DND-41 (cell line): ENCODE measurements at regions not wholly inside any gene's neighbourhood (a gene's known extent, or its start where the extent isn't known, plus 50 kb on each side); places are given as distances from the start of the nearest gene placed in this dataset.

Source experiments
- ATAC-seq: fragments of 200-7000 bp; cut with Tn5 transposase; 3 replicates; pipeline ENCODE4 v1.9.1; 2021; ENCODE audit warnings: low read depth; ENCODE audit not compliant: insufficient read depth
- DNase-seq: peaks from one replicate; pipeline ENCODE4 v3.0.0-alpha.2; 2020
- H2AFZ ChIP-seq: 2 replicates; pipeline ENCODE4 v1.6.0; 2012; ENCODE audit warnings: low read depth, low read length
- H3K27ac ChIP-seq: 2 replicates; pipeline ENCODE4 v1.5.1; 2012; ENCODE audit warnings: low read length, inconsistent platforms
- H3K27me3 ChIP-seq: fragments of 200-600 bp; sonication (generic); 2 replicates; pipeline ENCODE4 v1.6.0; 2012; ENCODE audit warnings: low read length, mild to moderate bottlenecking, inconsistent platforms; ENCODE audit not compliant: insufficient read depth, poor library complexity
- H3K36me3 ChIP-seq: 2 replicates; pipeline ENCODE4 v1.5.1; 2012; ENCODE audit warnings: low read length, inconsistent platforms; ENCODE audit not compliant: insufficient read depth
- H3K4me1 ChIP-seq: 2 replicates; pipeline ENCODE4 v1.5.1; 2012; ENCODE audit warnings: mild to moderate bottlenecking, low read length; ENCODE audit not compliant: insufficient read depth
- H3K4me2 ChIP-seq: 2 replicates; pipeline ENCODE4 v1.6.0; 2012; ENCODE audit warnings: mild to moderate bottlenecking, moderate library complexity, low read length, inconsistent platforms; ENCODE audit not compliant: insufficient read depth
- H3K4me3 ChIP-seq, 2 experiments: fragments of 200-600 bp in 1 of 2; shearing (Covaris generic) in 1 of 2; 2 replicates each; pipeline ENCODE4 v1.5.1; 2012 to 2016; ENCODE audit warnings: inconsistent platforms in 2 of 2, low read length in 2 of 2, mild to moderate bottlenecking in 2 of 2, low read depth in 1 of 2, moderate library complexity in 1 of 2
- H3K79me2 ChIP-seq: 2 replicates; pipeline ENCODE4 v1.6.0; 2012; ENCODE audit warnings: low read length, inconsistent platforms; ENCODE audit not compliant: insufficient read depth
- H3K9ac ChIP-seq: 2 replicates; pipeline ENCODE4 v1.6.0; 2012; ENCODE audit warnings: low read depth, mild to moderate bottlenecking, inconsistent platforms, low read length, moderate library complexity
- H3K9me3 ChIP-seq: 2 replicates; pipeline ENCODE4 v1.5.1; 2012; ENCODE audit warnings: low read length, moderate library complexity, mild to moderate bottlenecking, inconsistent platforms; ENCODE audit not compliant: insufficient read depth, severe bottlenecking
- H4K20me1 ChIP-seq: 2 replicates; pipeline ENCODE4 v1.6.0; 2012; ENCODE audit warnings: low read length; ENCODE audit not compliant: insufficient read depth
- EZH2 ChIP-seq: IDR thresholded peaks from 3 replicates; pipeline ENCODE4 v1.6.1; 2012; ENCODE audit warnings: borderline replicate concordance, low read depth, mild to moderate bottlenecking, moderate library complexity, low read length, inconsistent platforms; ENCODE audit not compliant: severe bottlenecking
- TF ChIP-seq, protein P1 (sequence below): IDR thresholded peaks from 2 replicates; pipeline ENCODE4 v1.5.1; 2012; ENCODE audit warnings: borderline replicate concordance, low read length, moderate library complexity, mild to moderate bottlenecking; ENCODE audit not compliant: poor library complexity, severe bottlenecking; ENCODE audit errors: extremely low read depth

DNA sequence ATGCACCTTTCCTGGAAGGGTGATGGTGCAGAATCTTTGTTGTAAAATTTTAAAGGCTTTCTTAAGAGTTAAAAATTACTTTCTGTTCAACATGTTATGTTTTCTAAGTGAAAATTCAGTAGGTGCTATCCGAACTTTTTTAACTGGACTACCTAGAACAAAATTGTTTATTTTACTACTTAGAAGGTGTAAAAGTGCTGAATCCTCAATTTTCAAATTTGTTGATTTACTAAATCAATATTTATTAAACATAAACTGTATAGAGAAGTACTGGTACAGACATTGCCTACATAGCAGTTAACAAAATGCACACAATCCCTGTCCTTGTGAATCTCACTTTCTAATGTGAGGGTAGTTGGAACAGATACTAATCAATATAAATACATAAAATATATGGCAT is 277.5 kb downstream of the CTH start:
- Histone ChIP-seq H3K9me3 (no peaks in the 10 kb centered on the region), H3K27me3 (no peaks in the 10 kb centered on the region), H3K4me2 (no peak overlapping the region), H3K27ac (no peak overlapping the region), H3K4me1 (no peaks in the 10 kb centered on the region), H3K9ac (no peak overlapping the region), H3K79me2 (no peaks in the 10 kb centered on the region), H3K4me3 (no peak overlapping the region), H2AFZ (no peak overlapping the region), H4K20me1 (no peaks in the 10 kb centered on the region), H3K36me3 (no peaks in the 10 kb centered on the region)
- ATAC-seq (no peak), DNase-seq (no peak)
- TF ChIP-seq, protein P1, sequence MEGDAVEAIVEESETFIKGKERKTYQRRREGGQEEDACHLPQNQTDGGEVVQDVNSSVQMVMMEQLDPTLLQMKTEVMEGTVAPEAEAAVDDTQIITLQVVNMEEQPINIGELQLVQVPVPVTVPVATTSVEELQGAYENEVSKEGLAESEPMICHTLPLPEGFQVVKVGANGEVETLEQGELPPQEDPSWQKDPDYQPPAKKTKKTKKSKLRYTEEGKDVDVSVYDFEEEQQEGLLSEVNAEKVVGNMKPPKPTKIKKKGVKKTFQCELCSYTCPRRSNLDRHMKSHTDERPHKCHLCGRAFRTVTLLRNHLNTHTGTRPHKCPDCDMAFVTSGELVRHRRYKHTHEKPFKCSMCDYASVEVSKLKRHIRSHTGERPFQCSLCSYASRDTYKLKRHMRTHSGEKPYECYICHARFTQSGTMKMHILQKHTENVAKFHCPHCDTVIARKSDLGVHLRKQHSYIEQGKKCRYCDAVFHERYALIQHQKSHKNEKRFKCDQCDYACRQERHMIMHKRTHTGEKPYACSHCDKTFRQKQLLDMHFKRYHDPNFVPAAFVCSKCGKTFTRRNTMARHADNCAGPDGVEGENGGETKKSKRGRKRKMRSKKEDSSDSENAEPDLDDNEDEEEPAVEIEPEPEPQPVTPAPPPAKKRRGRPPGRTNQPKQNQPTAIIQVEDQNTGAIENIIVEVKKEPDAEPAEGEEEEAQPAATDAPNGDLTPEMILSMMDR, result no peak
- no peak for TF ChIP-seq EZH2

DNA sequence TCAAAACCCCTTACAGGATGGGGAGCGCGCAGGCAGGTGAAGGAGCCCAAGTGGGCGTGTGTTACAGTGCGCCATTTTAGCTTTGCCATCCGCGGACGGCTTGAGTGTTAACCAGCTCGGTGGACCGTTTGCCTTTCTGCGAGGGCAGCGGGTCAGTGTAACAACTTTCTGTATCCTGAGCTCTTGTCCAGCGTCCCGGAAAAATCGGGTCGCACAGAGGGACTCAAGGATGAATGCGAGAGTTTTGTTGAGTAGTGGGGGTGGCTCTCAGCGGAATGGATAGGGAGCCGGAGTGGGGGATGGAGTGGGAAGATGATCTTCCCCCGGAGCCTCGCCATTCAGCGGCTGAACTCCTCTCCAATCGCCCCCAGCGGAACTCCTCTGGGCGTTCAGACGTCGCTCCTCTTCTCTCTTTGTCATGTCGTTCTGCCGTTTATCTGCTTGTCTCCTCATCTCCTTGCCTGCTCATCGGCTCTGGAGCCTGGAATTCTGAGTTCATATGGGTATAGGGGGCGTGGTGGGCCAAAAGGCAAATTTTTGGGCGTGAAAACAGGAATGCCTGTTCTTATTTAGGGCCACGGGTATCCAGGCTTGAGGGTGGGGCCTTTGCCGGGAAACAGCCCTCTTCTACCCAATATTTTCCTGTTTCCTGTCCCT is 295.4 kb downstream of the CTH start:
- Histone ChIP-seq H4K20me1 (no peaks in the 10 kb centered on the region), H3K27ac (no peak overlapping the region), H3K4me2 (no peak overlapping the region), H3K36me3 (no peaks in the 10 kb centered on the region), H3K4me1 (no peaks in the 10 kb centered on the region), H3K79me2 (no peaks in the 10 kb centered on the region), H3K27me3 (no peaks in the 10 kb centered on the region), H2AFZ (no peak overlapping the region), H3K4me3 (no peak overlapping the region), H3K9me3 (no peaks in the 10 kb centered on the region), H3K9ac (no peak overlapping the region)
- DNase-seq, result no peak
- no peak for ATAC-seq
- TF ChIP-seq EZH2, result no peak
- TF ChIP-seq, protein P1, result no peak

GRCh38 chr1:70707214-70707613 is 296.1 kb downstream of the CTH start:
- H3K9ac ChIP-seq, result no peak overlapping the region
- H3K9me3 ChIP-seq, result no peaks in the 10 kb centered on the region
- no peak overlapping the region for H3K27ac ChIP-seq
- TF ChIP-seq, protein P1, result no peak
- TF ChIP-seq EZH2, result no peak
- no peak overlapping the region for H2AFZ ChIP-seq
- no peak overlapping the region for H3K4me3 ChIP-seq
- DNase-seq, result no peak
- no peak for ATAC-seq
- H3K4me1 ChIP-seq, result no peaks in the 10 kb centered on the region
- no peak overlapping the region for H3K4me2 ChIP-seq
- no peaks in the 10 kb centered on the region for H3K27me3 ChIP-seq
- H3K36me3 ChIP-seq, result no peaks in the 10 kb centered on the region
- no peaks in the 10 kb centered on the region for H4K20me1 ChIP-seq
- H3K79me2 ChIP-seq, result no peaks in the 10 kb centered on the region

- H3K27me3 ChIP-seq, result no peaks in the 10 kb centered on the region
- no peak overlapping the region for H2AFZ ChIP-seq
Measured at GRCh38 chr1:70714149-70714548, 303.1 kb downstream of the CTH start.

More at GRCh38 chr1:70714149-70714548, 303.1 kb downstream of the CTH start:
- Histone ChIP-seq H3K36me3 (no peaks in the 10 kb centered on the region), H3K4me1 (no peaks in the 10 kb centered on the region), H3K4me3 (no peak overlapping the region), H3K9ac (no peak overlapping the region), H3K79me2 (no peaks in the 10 kb centered on the region), H4K20me1 (no peaks in the 10 kb centered on the region), H3K4me2 (no peak overlapping the region), H3K27ac (no peak overlapping the region), H3K9me3 (no peaks in the 10 kb centered on the region)
- ATAC-seq (no peak), DNase-seq (no peak)
- TF ChIP-seq, protein P1, result no peak
- TF ChIP-seq EZH2, result no peak
